ENCODE measurements at regions not wholly inside any gene's neighbourhood (a gene's known extent, or its start where the extent isn't known, plus 50 kb on each side); places are given as distances from the start of the nearest gene placed in this dataset.

GRCh38 chr4:66956426-66956825 is 588.9 kb downstream of the CENPC start:
- no peak for TF ChIP-seq EP300 (IDR thresholded peaks at IDR 0.05)
- TF ChIP-seq CTCF (IDR thresholded peaks at IDR 0.05): no peak
